ENCODE measurements at regions not wholly inside any gene's neighbourhood (a gene's known extent, or its start where the extent isn't known, plus 50 kb on each side); places are given as distances from the start of the nearest gene placed in this dataset.
A peak's percentile ranks its signal among the peaks of the same experiment; 100 is the strongest.

DNA sequence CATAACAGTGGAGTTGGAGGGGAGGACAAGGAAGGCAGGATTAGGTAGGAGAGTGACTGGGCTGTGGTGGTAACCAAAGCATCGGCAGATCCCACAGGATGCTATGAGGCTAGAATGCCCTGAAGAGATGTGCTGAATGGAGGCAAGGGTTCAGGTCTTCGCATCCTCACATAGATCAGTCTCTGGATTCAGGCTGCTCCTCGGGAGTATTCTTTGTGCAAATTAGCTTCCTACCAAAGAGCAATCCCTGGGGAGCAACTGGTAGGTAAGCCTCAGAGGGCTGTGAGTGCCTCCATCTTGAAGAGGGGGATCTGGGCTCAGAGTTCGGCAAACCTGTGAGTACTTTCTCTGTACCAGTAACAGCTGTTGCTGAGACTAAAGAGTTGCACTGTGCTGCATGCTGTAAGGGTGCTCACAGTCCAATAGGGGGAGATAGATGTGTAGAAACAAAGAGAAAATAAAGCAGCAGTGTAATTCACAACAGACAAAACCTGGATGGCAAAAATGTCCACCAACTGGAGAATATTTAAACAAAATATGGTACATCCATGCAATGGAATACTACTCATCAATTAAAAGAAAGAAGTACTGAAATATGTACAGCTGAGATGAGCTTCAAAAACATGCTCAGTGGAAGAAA is 322.4 kb upstream of the DEPDC1 start:
- Histone ChIP-seq H3K36me3 (no peaks in the 10 kb centered on the region), H3K4me1 (no peaks in the 10 kb centered on the region), H3K27me3 (no peaks in the 10 kb centered on the region), H3K27ac (no peak overlapping the region), H3K9me3 (no peaks in the 10 kb centered on the region), H3K4me3 (no peak overlapping the region)
- no peak for ATAC-seq
- 80 to 100% methylated on average over 2 to 3 of the region's 4 CpGs for WGBS, 2 donors (ENCODE audit: low coverage in 1 of 2)
- TF ChIP-seq CTCF (IDR thresholded peaks at IDR 0.05) (peak in 1 of 4 experiments; percentile 26), POLR2A (IDR thresholded peaks at IDR 0.05) (no peak)

- WGBS, 2 donors (ENCODE audit: low coverage in 1 of 2) = 31 to 38% methylated on average over 1 of the region's 1 CpG
- ATAC-seq = no peak
- Histone ChIP-seq H3K4me1 (no peaks in the 10 kb centered on the region), H3K4me3 (no peak overlapping the region), H3K36me3 (no peaks in the 10 kb centered on the region), H3K27ac (no peak overlapping the region), H3K9me3 (no peaks in the 10 kb centered on the region), H3K27me3 (no peaks in the 10 kb centered on the region)
- no peak for TF ChIP-seq POLR2A (IDR thresholded peaks at IDR 0.05)
Measured at GRCh38 chr1:68820151-68820550, 323.3 kb upstream of the DEPDC1 start.

DNA sequence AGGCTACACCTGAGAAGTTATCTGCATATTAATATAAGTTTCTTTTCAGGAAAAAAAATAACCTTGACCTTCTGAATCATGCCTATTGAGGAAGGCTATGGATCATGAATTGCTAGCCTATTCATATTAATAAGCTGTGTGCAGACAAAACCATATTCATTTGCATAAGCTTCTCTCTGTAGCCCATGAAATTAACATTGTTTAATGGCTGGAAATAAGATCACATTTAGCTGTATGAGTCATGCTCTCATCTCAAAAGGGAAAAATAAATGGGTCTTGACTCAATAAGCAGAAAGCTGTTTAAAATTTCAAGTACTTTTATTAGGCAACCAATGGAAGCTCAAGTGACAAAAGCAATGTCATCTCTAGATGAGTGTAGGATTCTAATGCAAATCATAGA is 330.0 kb upstream of the DEPDC1 start:
- Histone ChIP-seq H3K27ac (no peak overlapping the region), H3K4me1 (no peaks in the 10 kb centered on the region), H3K36me3 (no peaks in the 10 kb centered on the region), H3K9me3 (peaks cover 0 to 15% (median 2%) of the 10 kb centered on the region in 3 donors), H3K4me3 (no peak overlapping the region), H3K27me3 (no peaks in the 10 kb centered on the region)
- ATAC-seq = no peak
- TF ChIP-seq CTCF (IDR thresholded peaks at IDR 0.05) (no peak), EP300 (IDR thresholded peaks at IDR 0.05) (no peak), POLR2AphosphoS5 (IDR thresholded peaks at IDR 0.05) (no peak), POLR2A (IDR thresholded peaks at IDR 0.05) (no peak)

DNA sequence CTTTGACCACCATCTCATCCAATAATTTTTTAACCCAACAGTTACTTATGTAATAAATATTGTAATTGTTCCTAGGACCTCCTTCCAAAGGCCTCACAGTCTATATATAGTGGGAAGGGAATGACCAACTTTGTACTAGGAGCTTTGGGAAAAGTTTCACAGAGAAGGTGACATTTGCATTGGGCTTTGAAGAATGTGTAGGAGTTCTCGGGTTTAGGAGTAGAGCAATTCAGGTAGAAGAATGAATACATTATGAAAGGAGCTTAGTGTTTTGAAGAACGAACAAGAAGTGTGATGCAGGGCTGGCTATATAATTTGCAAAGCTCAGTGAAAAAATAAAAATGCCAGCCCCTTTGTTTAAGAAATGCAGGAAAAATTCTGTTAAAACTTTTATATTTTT is 330.4 kb upstream of the DEPDC1 start:
- ATAC-seq = no peak
- Histone ChIP-seq H3K27me3 (no peaks in the 10 kb centered on the region), H3K36me3 (no peaks in the 10 kb centered on the region), H3K4me3 (no peak overlapping the region), H3K4me1 (no peaks in the 10 kb centered on the region), H3K9me3 (peaks cover 0 to 15% (median 2%) of the 10 kb centered on the region in 3 donors), H3K27ac (no peak overlapping the region)
- whole genome bisulfite sequencing, 2 donors (ENCODE audit: low coverage in 1 of 2) = 93% methylated on average over 2 of the region's 2 CpGs
- TF ChIP-seq POLR2A (IDR thresholded peaks at IDR 0.05) (no peak), POLR2AphosphoS5 (IDR thresholded peaks at IDR 0.05) (no peak), EP300 (IDR thresholded peaks at IDR 0.05) (no peak), CTCF (IDR thresholded peaks at IDR 0.05) (no peak)

DNA sequence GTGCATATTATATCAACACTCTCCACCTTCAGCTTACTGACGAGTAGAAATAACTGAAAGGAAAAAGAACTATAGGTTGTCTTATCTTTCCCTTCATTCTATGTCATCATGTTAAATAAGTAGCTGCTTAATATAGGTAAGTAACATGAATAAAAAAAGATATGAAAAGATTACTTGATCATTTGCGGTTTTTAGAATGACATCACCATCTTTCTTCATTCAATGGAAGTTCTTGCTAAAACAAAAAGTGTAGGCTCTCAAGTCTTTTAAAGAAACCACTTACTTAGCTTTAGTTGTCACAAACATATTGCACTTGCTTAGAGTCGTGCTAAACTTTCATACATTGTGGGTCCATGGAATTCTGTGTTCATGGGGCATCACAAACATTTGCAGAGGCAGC is 331.1 kb upstream of the DEPDC1 start:
- H3K4me1 ChIP-seq = no peaks in the 10 kb centered on the region
- no peak for ATAC-seq
- H3K27ac ChIP-seq = no peak overlapping the region
- H3K4me3 ChIP-seq = no peak overlapping the region
- peaks cover 0 to 15% (median 2%) of the 10 kb centered on the region in 3 donors for H3K9me3 ChIP-seq
- TF ChIP-seq POLR2A (IDR thresholded peaks at IDR 0.05) (no peak), POLR2AphosphoS5 (IDR thresholded peaks at IDR 0.05) (no peak), CTCF (IDR thresholded peaks at IDR 0.05) (no peak), EP300 (IDR thresholded peaks at IDR 0.05) (no peak)
- H3K27me3 ChIP-seq = no peaks in the 10 kb centered on the region
- 77 to 82% methylated on average over 3 of the region's 3 CpGs for WGBS, 2 donors (ENCODE audit: low coverage in 1 of 2)
- H3K36me3 ChIP-seq = no peaks in the 10 kb centered on the region

Data from gastroesophageal sphincter (tissue), 4 donors.